Stomach smooth muscle (tissue), 2 donors: ENCODE measurements at regions not wholly inside any gene's neighbourhood (a gene's known extent, or its start where the extent isn't known, plus 50 kb on each side); places are given as distances from the start of the nearest gene placed in this dataset.
"Not testable (repeated sequence)": the region's sequence is repeated elsewhere in the genome, so short reads cannot be mapped to it uniquely, and the experiment has no call there.

Experiments used
- H3K27ac ChIP-seq: one replicate; pipeline ENCODE4 v1.7.0; 2013; ENCODE audit warnings: mild to moderate bottlenecking, low read length, inconsistent platforms
- H3K27me3 ChIP-seq, 2 donors: one replicate each; pipeline ENCODE4 v1.7.0; 2013; ENCODE audit warnings: low read length in 2 of 2; ENCODE audit not compliant: insufficient read depth in 2 of 2, control insufficient read depth in 1 of 2
- H3K36me3 ChIP-seq, 2 donors: one replicate each; pipeline ENCODE4 v1.7.0; 2013; ENCODE audit warnings: low read length in 2 of 2; ENCODE audit not compliant: control insufficient read depth in 2 of 2, insufficient read depth in 2 of 2
- H3K4me1 ChIP-seq: one replicate; pipeline ENCODE4 v1.7.0; 2013; ENCODE audit warnings: low read length; ENCODE audit not compliant: control insufficient read depth, insufficient read depth
- H3K4me3 ChIP-seq, 2 donors: one replicate each; pipeline ENCODE4 v1.7.0; 2013; ENCODE audit warnings: low read length in 2 of 2
- H3K9ac ChIP-seq, 2 donors: one replicate each; pipeline ENCODE4 v1.7.0; 2013; ENCODE audit warnings: low read length in 2 of 2, mild to moderate bottlenecking in 1 of 2
- H3K9me3 ChIP-seq, 2 donors: one replicate each; pipeline ENCODE4 v1.7.0; 2013; ENCODE audit warnings: low read length in 2 of 2; ENCODE audit not compliant: control insufficient read depth in 2 of 2
- donor health status: healthy.
- donor health status: Pancreatic carcinoma.

GRCh38 chr14:26655128-26655527 lies 57.3 kb upstream of the NOVA1 start:
- Histone ChIP-seq H3K27ac (no peak overlapping the region), H3K27me3 (no peaks in the 10 kb centered on the region), H3K9me3 (no peaks in the 10 kb centered on the region), H3K4me3 (no peak overlapping the region), H3K36me3 (no peaks in the 10 kb centered on the region), H3K4me1 (no peaks in the 10 kb centered on the region), H3K9ac (no peak overlapping the region)

GRCh38 chr14:26663506-26663905 lies 65.7 kb upstream of the NOVA1 start:
- Histone ChIP-seq H3K27ac (no peak overlapping the region), H3K9me3 (no peaks in the 10 kb centered on the region)

GRCh38 chr14:26678732-26679420 lies 81.0 kb upstream of the NOVA1 start:
- H3K27ac ChIP-seq, H3K4me3 ChIP-seq, H3K9me3 ChIP-seq, H3K27me3 ChIP-seq, H3K4me1 ChIP-seq, H3K9ac ChIP-seq, H3K36me3 ChIP-seq: not testable (repeated sequence)

More at GRCh38 chr14:26663506-26663905, 65.7 kb upstream of the NOVA1 start:
- Histone ChIP-seq H3K4me3 (no peak overlapping the region), H3K36me3 (no peaks in the 10 kb centered on the region), H3K9ac (no peak overlapping the region), H3K4me1 (no peaks in the 10 kb centered on the region), H3K27me3 (no peaks in the 10 kb centered on the region)

GRCh38 chr14:26685401-26685800 lies 87.6 kb upstream of the NOVA1 start:
- H3K4me1 ChIP-seq: no peaks in the 10 kb centered on the region
- no peaks in the 10 kb centered on the region for H3K9me3 ChIP-seq
- no peaks in the 10 kb centered on the region for H3K27me3 ChIP-seq
- H3K27ac ChIP-seq: no peak overlapping the region
- no peaks in the 10 kb centered on the region for H3K36me3 ChIP-seq
- no peak overlapping the region for H3K4me3 ChIP-seq
- no peak overlapping the region for H3K9ac ChIP-seq

DNA sequence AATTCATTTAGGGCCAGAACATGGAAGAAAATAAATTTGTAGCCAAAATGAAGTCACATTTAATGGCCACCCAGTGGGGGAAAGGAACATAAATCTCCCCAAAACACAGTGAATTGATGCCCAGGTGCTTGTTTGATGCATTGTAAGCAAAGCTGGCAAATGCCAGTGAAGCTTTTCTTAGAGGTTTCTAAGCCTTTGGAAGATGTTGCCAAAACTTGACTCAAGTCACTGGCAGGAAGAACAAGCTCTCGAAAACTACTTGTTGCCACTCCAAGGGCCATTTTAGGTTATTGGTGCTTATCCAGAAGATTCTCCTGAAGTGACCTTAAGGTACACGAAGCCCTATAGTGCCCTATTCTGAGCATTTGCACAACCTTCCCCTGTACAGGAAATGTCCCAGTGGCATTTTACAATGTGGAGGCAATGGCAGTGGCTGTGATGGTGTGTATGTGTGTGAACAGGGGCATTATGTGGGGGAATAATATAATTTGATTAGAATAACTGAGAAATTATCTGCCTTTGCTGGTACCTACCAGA lies 89.5 kb upstream of the NOVA1 start:
- no peaks in the 10 kb centered on the region for H3K9me3 ChIP-seq
- no peak overlapping the region for H3K9ac ChIP-seq
- H3K27me3 ChIP-seq: no peaks in the 10 kb centered on the region
- no peak overlapping the region for H3K27ac ChIP-seq
- H3K36me3 ChIP-seq: no peaks in the 10 kb centered on the region
- H3K4me3 ChIP-seq: no peak overlapping the region
- H3K4me1 ChIP-seq: no peaks in the 10 kb centered on the region

DNA sequence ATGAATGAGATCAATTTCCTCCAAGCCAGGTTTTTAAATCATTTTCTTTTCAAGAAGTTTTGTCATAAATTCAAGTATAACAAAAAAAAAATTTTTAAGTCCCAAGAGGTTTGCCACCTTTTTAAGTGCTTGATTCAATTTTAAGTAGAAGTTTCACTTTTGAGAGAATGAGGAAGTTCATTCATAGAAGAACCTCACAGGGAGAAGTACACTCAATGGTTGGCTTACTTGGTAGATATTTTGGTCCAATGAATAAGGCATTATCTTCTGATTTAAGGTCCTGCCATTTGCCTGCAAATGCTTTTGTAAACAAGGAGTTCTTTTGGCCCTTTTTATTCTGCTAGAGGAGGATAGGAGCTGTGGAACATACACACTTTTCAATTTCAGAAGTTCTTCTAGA lies 96.7 kb upstream of the NOVA1 start:
- no peak overlapping the region for H3K4me3 ChIP-seq
- H3K4me1 ChIP-seq: no peaks in the 10 kb centered on the region
- no peak overlapping the region for H3K9ac ChIP-seq
- no peaks in the 10 kb centered on the region for H3K9me3 ChIP-seq
- H3K27ac ChIP-seq: no peak overlapping the region
- no peaks in the 10 kb centered on the region for H3K36me3 ChIP-seq
- no peaks in the 10 kb centered on the region for H3K27me3 ChIP-seq

GRCh38 chr14:26702721-26703230 lies 104.9 kb upstream of the NOVA1 start:
- H3K27me3 ChIP-seq: no peaks in the 10 kb centered on the region
- no peak overlapping the region for H3K27ac ChIP-seq
- H3K36me3 ChIP-seq: no peaks in the 10 kb centered on the region
- no peak overlapping the region for H3K4me3 ChIP-seq
- H3K9me3 ChIP-seq: no peaks in the 10 kb centered on the region
- H3K9ac ChIP-seq: no peak overlapping the region
- H3K4me1 ChIP-seq: no peaks in the 10 kb centered on the region

DNA sequence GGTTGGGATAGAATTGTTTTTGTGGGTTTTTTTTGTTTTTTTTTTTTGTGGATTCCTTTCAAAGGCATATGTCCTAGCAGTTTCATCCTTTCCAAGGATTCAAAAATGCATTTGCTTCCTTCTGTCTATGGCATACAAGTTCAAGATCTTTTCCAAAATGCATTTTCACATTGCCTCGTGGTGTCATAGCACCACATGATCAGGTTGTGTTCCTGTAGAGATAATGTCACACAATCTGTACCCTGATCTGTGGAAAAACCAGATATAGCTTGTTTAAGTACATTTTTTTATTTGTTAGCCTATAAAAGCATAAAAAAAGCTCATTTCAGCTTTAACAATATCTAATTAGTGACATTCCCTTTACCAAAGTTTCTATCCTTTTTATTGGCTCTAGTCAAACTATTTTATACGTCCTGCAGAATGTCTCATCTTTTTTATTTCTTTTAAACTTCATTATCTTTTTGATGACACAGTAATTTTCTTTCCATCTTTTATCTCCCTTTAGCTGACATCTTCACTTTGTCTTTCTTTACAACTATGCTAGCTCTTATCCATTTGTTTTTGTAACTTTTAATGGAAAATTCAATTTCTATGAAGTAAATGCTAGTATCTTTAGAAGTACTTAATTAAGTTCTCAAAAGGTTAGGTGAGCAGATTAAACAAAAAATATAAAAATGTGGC lies 106.0 kb upstream of the NOVA1 start:
- Histone ChIP-seq H3K4me1 (no peaks in the 10 kb centered on the region), H3K27ac (no peak overlapping the region), H3K4me3 (no peak overlapping the region), H3K9me3 (no peaks in the 10 kb centered on the region), H3K27me3 (no peaks in the 10 kb centered on the region), H3K36me3 (no peaks in the 10 kb centered on the region), H3K9ac (no peak overlapping the region)

DNA sequence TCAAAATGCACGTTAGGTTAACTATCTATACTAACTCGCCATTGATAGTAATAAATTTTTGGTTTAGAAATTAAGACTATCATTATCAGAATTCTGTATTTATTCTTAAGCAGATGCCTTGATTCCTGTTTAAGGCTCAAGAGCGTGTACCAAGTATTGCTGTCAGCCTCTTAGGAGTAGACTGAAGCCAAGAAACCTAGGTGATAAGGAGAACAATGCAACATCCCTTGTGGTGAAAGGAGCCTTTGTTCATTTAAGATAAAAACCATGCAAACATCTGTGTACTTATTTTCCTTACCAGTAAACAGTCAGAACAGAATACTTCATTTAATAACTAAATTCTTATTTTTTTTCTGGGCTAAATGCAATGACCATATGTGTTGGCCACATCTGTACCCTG lies 109.4 kb upstream of the NOVA1 start:
- no peaks in the 10 kb centered on the region for H3K36me3 ChIP-seq

DNA sequence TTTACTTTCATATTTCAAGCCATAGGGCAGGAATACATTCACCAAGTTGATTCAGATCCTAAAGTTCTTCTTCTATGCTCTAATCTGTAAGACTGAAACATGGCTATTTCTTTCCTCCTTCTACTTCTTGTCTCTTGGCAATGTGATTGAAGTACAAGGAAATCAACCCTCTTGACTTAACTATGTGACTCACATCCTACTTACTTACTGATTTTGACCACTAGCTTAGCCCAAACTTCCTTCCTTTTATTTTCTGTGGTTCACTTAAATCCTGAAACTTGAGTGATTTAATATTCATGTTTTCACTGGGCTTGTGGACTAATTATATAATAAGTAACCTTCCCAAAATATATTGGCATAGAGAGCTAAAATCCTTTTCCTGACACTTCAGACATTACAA lies 111.2 kb upstream of the NOVA1 start:
- Histone ChIP-seq H3K27me3 (no peaks in the 10 kb centered on the region), H3K4me1 (no peaks in the 10 kb centered on the region), H3K9me3 (no peaks in the 10 kb centered on the region), H3K36me3 (no peaks in the 10 kb centered on the region), H3K9ac (no peak overlapping the region), H3K27ac (no peak overlapping the region), H3K4me3 (no peak overlapping the region)

More for the DNA sequence above, 109.4 kb upstream of the NOVA1 start:
- no peaks in the 10 kb centered on the region for H3K27me3 ChIP-seq
- no peaks in the 10 kb centered on the region for H3K4me1 ChIP-seq
- H3K9ac ChIP-seq: no peak overlapping the region
- H3K27ac ChIP-seq: no peak overlapping the region
- H3K4me3 ChIP-seq: no peak overlapping the region
- no peaks in the 10 kb centered on the region for H3K9me3 ChIP-seq

DNA sequence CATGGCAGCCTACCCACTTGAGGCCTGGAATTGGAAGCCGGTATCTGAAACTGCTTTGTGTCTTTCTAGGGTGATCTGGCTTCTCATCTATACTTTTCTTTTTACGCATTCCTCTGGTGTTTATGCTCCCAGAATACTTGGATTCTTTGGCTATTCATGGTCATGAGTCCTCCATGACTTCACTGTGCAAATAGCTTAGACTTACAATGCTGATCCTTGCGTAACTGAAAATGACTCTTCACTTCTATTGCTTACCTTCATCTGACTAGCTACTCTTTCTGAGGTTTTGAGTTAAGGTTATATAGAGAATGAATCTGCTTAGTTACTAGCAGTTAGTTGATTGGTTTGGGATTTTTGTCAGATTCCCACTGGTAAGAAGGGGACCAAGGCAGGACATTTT lies 121.7 kb upstream of the NOVA1 start:
- Histone ChIP-seq H3K36me3 (no peaks in the 10 kb centered on the region), H3K9ac (no peak overlapping the region), H3K27ac (no peak overlapping the region), H3K4me1 (no peaks in the 10 kb centered on the region), H3K27me3 (no peaks in the 10 kb centered on the region), H3K9me3 (no peaks in the 10 kb centered on the region), H3K4me3 (no peak overlapping the region)
